IMR-90 (cell line): ENCODE measurements at regions not wholly inside any gene's neighbourhood (a gene's known extent, or its start where the extent isn't known, plus 50 kb on each side); places are given as distances from the start of the nearest gene placed in this dataset.

Source experiments
- ATAC-seq: fragments of 200-7000 bp; cut with Tn5 transposase; 2 replicates; pipeline ENCODE4 v1.9.1; 2020; ENCODE audit warnings: low read depth, mild to moderate bottlenecking, moderate library complexity
- BruUV-seq: library from RNA; stranded (reverse); fragments of 400-500 nt; replicated peaks from 2 replicates; lab custom pipeline; 2021; lab: Mats Ljungman, UMichigan
- CTCF ChIA-PET: fragments of 300-600 bp; formaldehyde crosslinking; extraction: SDS; loops from one replicate; lab custom pipeline; 2021; ENCODE audit warnings: antibody characterized with exemption; lab: Yijun Ruan, JAX
- POLR2A ChIA-PET: fragments of 300-600 bp; sonication (Branson Sonifier 250); formaldehyde crosslinking; loops from one replicate; lab custom pipeline; 2022; ENCODE audit warnings: antibody characterized with exemption; ENCODE audit not compliant: unreplicated experiment; lab: Charles Lee
- DNase-seq: peaks from one replicate; pipeline ENCODE4 v3.0.0; 2013
- H2AFZ ChIP-seq: replicated peaks from 2 replicates; pipeline ENCODE3; 2013; ENCODE audit warnings: low read length, mild to moderate bottlenecking; ENCODE audit not compliant: poor library complexity
- H2AK5ac ChIP-seq: 2 replicates; pipeline ENCODE4 v1.6.1; 2013; ENCODE audit warnings: low read depth, low read length, inconsistent platforms
- H2AK9ac ChIP-seq: replicated peaks from 2 replicates; pipeline ENCODE3; 2013; ENCODE audit warnings: mild to moderate bottlenecking, low read depth, low read length, moderate library complexity; ENCODE audit not compliant: poor library complexity
- H2BK120ac ChIP-seq: 2 replicates; pipeline ENCODE4 v1.6.1; 2013; ENCODE audit warnings: low read depth, low read length, inconsistent platforms
- H2BK15ac ChIP-seq: 3 replicates; pipeline ENCODE4 v1.6.1; 2013; ENCODE audit warnings: low read depth, low read length, inconsistent platforms
- H2BK20ac ChIP-seq: 2 replicates; pipeline ENCODE4 v1.6.1; 2013; ENCODE audit warnings: low read depth, mild to moderate bottlenecking, inconsistent platforms, low read length, moderate library complexity
- H2BK5ac ChIP-seq: 2 replicates; pipeline ENCODE4 v1.6.1; 2013; ENCODE audit warnings: mild to moderate bottlenecking, low read depth, low read length, inconsistent platforms; ENCODE audit not compliant: poor library complexity, severe bottlenecking
- H3K14ac ChIP-seq: replicated peaks from 2 replicates; pipeline ENCODE4 v1.6.1; 2013; ENCODE audit warnings: low read depth, low read length, inconsistent platforms
- H3K18ac ChIP-seq: 2 replicates; pipeline ENCODE4 v1.6.1; 2013; ENCODE audit warnings: low read depth, low read length, control low read depth
- H3K23ac ChIP-seq: 2 replicates; pipeline ENCODE4 v1.6.1; 2013; ENCODE audit warnings: low read depth, low read length, inconsistent platforms
- H3K27ac ChIP-seq: 2 replicates; pipeline ENCODE4 v1.5.1; 2013; ENCODE audit warnings: mild to moderate bottlenecking, control low read depth, low read length; ENCODE audit not compliant: insufficient read depth
- H3K27me3 ChIP-seq: 2 replicates; pipeline ENCODE4 v1.6.1; 2013; ENCODE audit warnings: low read length; ENCODE audit not compliant: control insufficient read depth, insufficient read depth
- H3K36me3 ChIP-seq: 2 replicates; pipeline ENCODE4 v1.6.1; 2013; ENCODE audit warnings: low read length, mixed read lengths; ENCODE audit not compliant: control insufficient read depth, insufficient read depth
- H3K4ac ChIP-seq: 2 replicates; pipeline ENCODE4 v1.6.1; 2013; ENCODE audit warnings: low read depth, low read length, inconsistent platforms
- H3K4me1 ChIP-seq: 2 replicates; pipeline ENCODE4 v1.6.1; 2013; ENCODE audit warnings: low read length, mixed read lengths; ENCODE audit not compliant: control insufficient read depth, insufficient read depth
- H3K4me2 ChIP-seq: 2 replicates; pipeline ENCODE4 v1.6.1; 2013; ENCODE audit warnings: low read depth, mild to moderate bottlenecking, control low read depth, low read length, moderate library complexity
- H3K4me3 ChIP-seq: 2 replicates; pipeline ENCODE4 v1.5.1; 2013; ENCODE audit warnings: low read depth, mild to moderate bottlenecking, control low read depth, low read length, moderate library complexity; ENCODE audit not compliant: insufficient read depth
- H3K56ac ChIP-seq: 2 replicates; pipeline ENCODE4 v1.6.1; 2013; ENCODE audit warnings: low read length, inconsistent platforms; ENCODE audit not compliant: insufficient read depth; ENCODE audit errors: extremely low read depth
- H3K79me1 ChIP-seq, 2 experiments: 2 replicates each; pipeline ENCODE4 v1.6.1; 2013; ENCODE audit warnings: low read length in 2 of 2, inconsistent platforms in 1 of 2, low read depth in 1 of 2
- H3K9ac ChIP-seq: 2 replicates; pipeline ENCODE4 v1.6.1; 2013; ENCODE audit warnings: low read depth, low read length, control low read depth
- H3K9me1 ChIP-seq: 2 replicates; pipeline ENCODE4 v1.6.1; 2013; ENCODE audit warnings: low read length, inconsistent platforms; ENCODE audit not compliant: insufficient read depth
- H3K9me3 ChIP-seq: 2 replicates; pipeline ENCODE4 v1.6.1; 2013; ENCODE audit warnings: low read length; ENCODE audit not compliant: control insufficient read depth, insufficient read depth
- H4K20me1 ChIP-seq: 2 replicates; pipeline ENCODE4 v1.6.1; 2013; ENCODE audit warnings: low read length, inconsistent platforms; ENCODE audit not compliant: insufficient read depth
- H4K5ac ChIP-seq: 2 replicates; pipeline ENCODE4 v1.6.1; 2013; ENCODE audit warnings: mild to moderate bottlenecking, low read depth, low read length, control low read depth
- H4K8ac ChIP-seq, 2 experiments: 2 replicates each; pipeline ENCODE4 v1.6.1; 2013; ENCODE audit warnings: low read depth in 2 of 2, low read length in 2 of 2, control low read depth in 1 of 2, inconsistent platforms in 1 of 2
- H4K91ac ChIP-seq: 2 replicates; pipeline ENCODE4 v1.6.1; 2013; ENCODE audit warnings: low read depth, low read length, inconsistent platforms; ENCODE audit not compliant: insufficient read depth
- FOS ChIP-seq: fragments of 150-350 bp; IDR thresholded peaks from 2 replicates; pipeline ENCODE4 v1.6.1; 2016; ENCODE audit warnings: low read depth, low read length
- NFE2L2 ChIP-seq: fragments of 150-350 bp; IDR thresholded peaks from 2 replicates; pipeline ENCODE4 v1.6.1; 2016; ENCODE audit warnings: low read depth, mild to moderate bottlenecking, low read length
- WGBS, 2 experiments: methylation state at CpG; one replicate each; pipeline versions ENCODE4 v1.1.5 to v1.1.7; 2013; ENCODE audit warnings: missing lambda C conversion rate in 2 of 2; ENCODE audit not compliant: insufficient read length in 1 of 2; ENCODE audit errors: extremely low coverage in 2 of 2; 5-methylcytosine and 5-hydroxymethylcytosine counted together
- dilution Hi-C: fragments of 300-500 bp; cut with HindIII; formaldehyde crosslinking; loops from one replicate; pipeline ENCODE4 v1.14.3; 2018; ENCODE audit warnings: low sequenced_read_pairs; ENCODE audit not compliant: unreplicated experiment
- in situ Hi-C: fragments of 300-500 bp; cut with MboI; formaldehyde crosslinking; loops from 3 replicates; pipeline ENCODE4 v1.14.3; 2019; ENCODE audit warnings: low sequenced_read_pairs, inconsistent platforms, mixed read lengths
- intact Hi-C: fragments of 100-400 bp; cut with micrococcal nuclease; formaldehyde crosslinking; loops from 2 replicates; pipeline ENCODE4 v1.10.0; 2022

DNA sequence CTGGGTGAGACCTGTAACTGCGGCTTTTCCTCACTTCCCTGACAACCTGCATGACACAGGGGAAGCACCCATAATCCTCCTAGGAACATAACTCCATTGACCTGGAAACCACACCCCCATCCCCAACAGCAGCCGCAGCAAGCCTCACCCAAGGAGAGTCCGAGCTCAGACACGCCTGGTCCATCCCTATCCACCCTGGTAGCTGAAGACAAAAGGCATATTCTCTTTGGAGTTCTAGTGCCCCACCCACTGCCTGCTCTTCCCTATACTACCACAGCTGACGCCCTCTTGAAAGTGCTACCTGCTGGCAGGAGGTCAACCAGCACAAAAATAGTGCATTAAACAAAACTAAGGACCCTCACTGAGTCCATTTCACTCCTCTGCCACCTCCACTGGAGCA, 1080.9 kb upstream of the IGFBP7 start:
- WGBS, 2 experiments = no CpG with 5 or more reads among the region's 5 CpGs
- Histone ChIP-seq H4K20me1 (no peaks in the 10 kb centered on the region), H3K4me2 (no peak overlapping the region), H2AFZ (no peak overlapping the region), H3K56ac (no peak overlapping the region), H4K5ac (no peak overlapping the region), H3K27me3 (no peaks in the 10 kb centered on the region), H3K9ac (no peak overlapping the region), H4K91ac (no peak overlapping the region), H4K8ac (no peak overlapping the region), H3K14ac (no peak overlapping the region), H2BK15ac (no peak overlapping the region), H3K18ac (no peak overlapping the region), H2AK9ac (no peak overlapping the region), H3K4me3 (no peak overlapping the region), H3K36me3 (no peaks in the 10 kb centered on the region), H3K4ac (no peak overlapping the region), H3K9me1 (no peaks in the 10 kb centered on the region), H3K9me3 (peaks cover 9% of the 10 kb centered on the region), H3K27ac (no peak overlapping the region), H2BK20ac (no peak overlapping the region), H3K79me1 (no peaks in the 10 kb centered on the region), H2BK120ac (no peak overlapping the region), H2BK5ac (no peak overlapping the region), H3K23ac (no peak overlapping the region), H3K4me1 (no peaks in the 10 kb centered on the region), H2AK5ac (no peak overlapping the region)
- in situ Hi-C loops = no loop called here
- CTCF ChIA-PET = no interaction called here
- no peak for TF ChIP-seq NFE2L2
- no peak for TF ChIP-seq FOS
- intact Hi-C loops = no loop called here
- POLR2A ChIA-PET = interaction anchor here (0.7 kb wide), 1 partner anchor 824 kb away, joined by 3 read pairs; no protein-coding TSS in a partner anchor
- dilution Hi-C loops = no loop called here
- ATAC-seq (no peak), DNase-seq (no peak)
- BruUV-seq = no TSS peak
